ENCODE measurements at regions not wholly inside any gene's neighbourhood (a gene's known extent, or its start where the extent isn't known, plus 50 kb on each side); places are given as distances from the start of the nearest gene placed in this dataset.

GRCh38 chr12:24605466-24605865 lies 343.4 kb downstream of the BCAT1 start:
- TF ChIP-seq CTCF (IDR thresholded peaks at IDR 0.05) (no peak), EP300 (IDR thresholded peaks at IDR 0.05) (no peak), POLR2A (IDR thresholded peaks at IDR 0.05) (no peak), POLR2AphosphoS5 (IDR thresholded peaks at IDR 0.05) (no peak)

Measured in upper lobe of left lung (tissue), 4 donors.